Tibial nerve (tissue), 4 donors: ENCODE measurements at regions not wholly inside any gene's neighbourhood (a gene's known extent, or its start where the extent isn't known, plus 50 kb on each side); places are given as distances from the start of the nearest gene placed in this dataset.

Source experiments
- CTCF ChIP-seq, 5 experiments: fragments of 200-600 bp in 3 of 5; fragments of 450-650 bp in 2 of 5; sonication (generic) in 3 of 5; IDR thresholded peaks; one replicate each; pipeline ENCODE4 v1.5.1; 2016 to 2019; ENCODE audit warnings: antibody characterized with exemption in 5 of 5, mild to moderate bottlenecking in 3 of 5, moderate library complexity in 2 of 5
- EP300 ChIP-seq, 2 donors: sonication (generic); formaldehyde crosslinking; IDR thresholded peaks; one replicate each; pipeline ENCODE4 v1.6.1; 2017; ENCODE audit warnings: antibody characterized with exemption in 2 of 2, mild to moderate bottlenecking in 1 of 2
- POLR2A ChIP-seq, 2 donors: fragments of 450-650 bp; IDR thresholded peaks; one replicate each; pipeline ENCODE4 v1.6.1; 2017; ENCODE audit warnings: antibody characterized with exemption in 2 of 2, mild to moderate bottlenecking in 2 of 2, moderate library complexity in 2 of 2

- TF ChIP-seq CTCF (IDR thresholded peaks at IDR 0.05) (no peak), POLR2A (IDR thresholded peaks at IDR 0.05) (no peak), EP300 (IDR thresholded peaks at IDR 0.05) (no peak)
Observed at GRCh38 chr2:172216477-172216876, 113.8 kb upstream of the DLX2 start.
